Naive thymus-derived CD8-positive, alpha-beta T cell (primary cell): ENCODE measurements at regions not wholly inside any gene's neighbourhood (a gene's known extent, or its start where the extent isn't known, plus 50 kb on each side); places are given as distances from the start of the nearest gene placed in this dataset.
A peak's percentile ranks its signal among the peaks of the same experiment; 100 is the strongest.

ENCODE experiments used
- ATAC-seq, 2 donors: fragments of 150-1000 bp; cut with Tn5 transposase in 1 of 2; sonication (Bioruptor Pico), chemical (Tn5 transposase) in 1 of 2; 1 replicate in 1 of 2; 2 replicates in 1 of 2; pipeline ENCODE4 v1.10.0; 2021; ENCODE audit warnings: mild to moderate bottlenecking in 2 of 2, moderate library complexity in 2 of 2
- POLR2A ChIA-PET: fragments of 350-600 bp; sonication (Branson Sonifier 250); formaldehyde crosslinking; loops from one replicate; lab custom pipeline; 2021; ENCODE audit warnings: antibody characterized with exemption; lab: Charles Lee
- DNase-seq, 10 donors: peaks; one replicate each; pipeline versions ENCODE4 v3.0.0 to v3.0.0-alpha.2; 2020 to 2022
- H3K27ac Mint-ChIP-seq, 10 donors: one replicate each; pipeline ENCODE4 v1.8.0; 2020 to 2022; ENCODE audit warnings: mild to moderate bottlenecking in 10 of 10, mixed read lengths in 10 of 10, moderate library complexity in 4 of 10, inconsistent platforms in 1 of 10
- H3K27me3 Mint-ChIP-seq, 5 donors: one replicate each; pipeline ENCODE4 v1.8.0; 2021 to 2022; ENCODE audit warnings: mixed read lengths in 5 of 5
- H3K36me3 Mint-ChIP-seq, 3 donors: one replicate each; pipeline ENCODE4 v1.8.0; 2020 to 2022; ENCODE audit warnings: mixed read lengths in 3 of 3, mild to moderate bottlenecking in 2 of 3, inconsistent platforms in 1 of 3
- H3K4me1 Mint-ChIP-seq, 4 donors: one replicate each; pipeline ENCODE4 v1.8.0; 2021 to 2022; ENCODE audit warnings: mixed read lengths in 4 of 4
- H3K4me3 Mint-ChIP-seq, 10 donors: one replicate each; pipeline ENCODE4 v1.8.0; 2020 to 2022; ENCODE audit warnings: mild to moderate bottlenecking in 10 of 10, mixed read lengths in 10 of 10, moderate library complexity in 6 of 10, inconsistent platforms in 1 of 10
- H3K9me3 Mint-ChIP-seq, 9 donors: one replicate each; pipeline ENCODE4 v1.8.0; 2020 to 2022; ENCODE audit warnings: mixed read lengths in 9 of 9, mild to moderate bottlenecking in 3 of 9, inconsistent platforms in 1 of 9, moderate library complexity in 1 of 9

DNA sequence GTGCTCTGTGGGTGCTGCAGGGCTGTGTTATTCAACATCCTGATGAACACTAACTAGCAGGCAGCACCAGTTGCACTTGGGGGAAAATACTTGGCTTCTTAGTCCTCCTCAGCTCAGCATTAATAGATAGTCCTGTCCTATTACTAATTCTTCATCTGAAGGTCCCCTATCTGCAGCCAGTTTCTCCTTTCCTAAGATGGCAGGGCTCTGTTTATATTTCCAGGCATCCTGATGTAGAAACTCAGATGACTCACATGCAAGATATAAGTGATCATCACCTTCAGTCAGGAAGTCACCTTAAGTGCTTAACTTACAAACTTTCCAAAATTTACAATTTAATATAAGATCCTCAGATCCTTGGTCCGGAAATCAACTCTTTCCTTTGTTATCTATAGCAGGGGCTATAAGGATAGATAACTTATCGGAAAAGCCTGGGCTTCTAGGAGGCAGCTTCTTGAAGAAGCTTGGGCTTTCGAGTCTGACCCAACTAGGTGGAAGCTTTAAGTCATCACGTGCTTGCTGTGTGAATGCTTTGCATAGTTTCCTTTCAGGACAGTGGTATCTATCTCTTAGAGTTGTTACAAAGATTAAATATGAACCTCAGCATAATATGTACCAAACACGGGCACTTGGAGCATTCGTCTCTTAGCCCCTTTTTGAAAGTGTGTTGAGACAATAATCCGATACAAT is 181.0 kb upstream of the GRIP1 start:
- ATAC-seq, result no peak
- peaks cover 0 to 18% (median 0%) of the 10 kb centered on the region in 5 donors for H3K27me3 Mint-ChIP-seq
- peak in 1 of 10 donors; percentile 2 for DNase-seq
- no peak overlapping the region for H3K4me3 Mint-ChIP-seq
- peak overlapping the region in 3 of 10 donors; percentile 16 to 37 (median 21) for H3K27ac Mint-ChIP-seq
- peaks cover 0 to 3% (median 0%) of the 10 kb centered on the region in 3 donors for H3K36me3 Mint-ChIP-seq
- peaks cover 0 to 1% (median 0%) of the 10 kb centered on the region in 9 donors for H3K9me3 Mint-ChIP-seq
- POLR2A ChIA-PET, result interaction anchor here (0.8 kb wide), 1 partner anchor 171 kb away, joined by 3 read pairs; no protein-coding TSS in a partner anchor
- H3K4me1 Mint-ChIP-seq, result peaks cover 6 to 29% (median 20%) of the 10 kb centered on the region in 4 donors

DNA sequence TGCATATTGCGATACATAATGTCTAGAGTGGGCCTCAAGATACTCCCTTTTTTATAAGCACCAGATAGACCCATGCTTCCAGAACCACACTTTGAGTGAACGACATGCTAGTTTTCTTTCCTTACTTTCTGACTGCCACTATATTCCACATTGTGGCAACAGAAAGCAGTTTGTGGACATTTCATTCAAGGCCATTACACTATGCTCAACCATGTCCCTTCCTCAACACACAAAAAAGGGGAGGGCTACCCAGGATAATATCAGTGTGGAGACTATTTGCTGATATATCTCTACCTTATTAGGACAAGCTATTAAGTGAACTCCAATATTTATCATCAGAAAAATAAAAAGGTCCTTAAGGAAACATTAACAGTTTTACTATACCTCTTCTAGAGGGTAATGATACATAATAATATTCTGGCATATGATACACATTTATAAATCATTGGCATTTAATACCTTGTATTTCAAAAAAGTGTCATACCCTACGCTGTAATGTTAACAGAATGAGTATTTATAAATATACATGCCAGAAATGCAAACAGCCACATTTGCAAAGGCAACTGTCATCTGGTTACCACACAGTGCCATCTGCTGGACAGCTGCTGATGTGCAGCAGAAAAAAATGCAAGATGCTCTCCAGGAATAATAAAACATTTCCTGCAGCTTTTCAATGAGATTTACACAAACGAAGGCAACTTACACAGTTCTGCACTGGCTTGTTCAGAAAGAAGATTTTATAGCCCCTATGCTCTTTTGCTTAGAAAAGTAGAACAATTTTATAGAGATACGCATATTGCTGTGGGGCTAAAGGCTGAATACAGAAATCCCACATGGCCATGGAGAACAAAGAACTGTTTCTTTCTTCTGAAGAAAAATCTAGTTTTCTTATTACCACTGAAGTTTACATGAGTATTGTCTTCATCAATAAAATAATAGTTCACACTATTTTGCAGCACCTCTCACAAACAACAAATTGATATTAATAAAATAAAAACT is 182.2 kb upstream of the GRIP1 start:
- POLR2A ChIA-PET, result interaction anchor here (0.5 to 0.6 kb wide), 2 partner anchors 172 to 495 kb away, joined by 3 to 6 read pairs; no protein-coding TSS in a partner anchor
- H3K27ac Mint-ChIP-seq, result no peak overlapping the region
- H3K4me1 Mint-ChIP-seq, result peaks cover 6 to 29% (median 20%) of the 10 kb centered on the region in 4 donors
- H3K9me3 Mint-ChIP-seq, result peaks cover 0 to 1% (median 0%) of the 10 kb centered on the region in 9 donors
- ATAC-seq (peak; percentile 45 to 47), DNase-seq (peak; percentile 33 to 82 (median 66))
- H3K27me3 Mint-ChIP-seq, result peaks cover 2 to 26% (median 6%) of the 10 kb centered on the region in 5 donors
- no peaks in the 10 kb centered on the region for H3K36me3 Mint-ChIP-seq
- H3K4me3 Mint-ChIP-seq, result no peak overlapping the region

DNA sequence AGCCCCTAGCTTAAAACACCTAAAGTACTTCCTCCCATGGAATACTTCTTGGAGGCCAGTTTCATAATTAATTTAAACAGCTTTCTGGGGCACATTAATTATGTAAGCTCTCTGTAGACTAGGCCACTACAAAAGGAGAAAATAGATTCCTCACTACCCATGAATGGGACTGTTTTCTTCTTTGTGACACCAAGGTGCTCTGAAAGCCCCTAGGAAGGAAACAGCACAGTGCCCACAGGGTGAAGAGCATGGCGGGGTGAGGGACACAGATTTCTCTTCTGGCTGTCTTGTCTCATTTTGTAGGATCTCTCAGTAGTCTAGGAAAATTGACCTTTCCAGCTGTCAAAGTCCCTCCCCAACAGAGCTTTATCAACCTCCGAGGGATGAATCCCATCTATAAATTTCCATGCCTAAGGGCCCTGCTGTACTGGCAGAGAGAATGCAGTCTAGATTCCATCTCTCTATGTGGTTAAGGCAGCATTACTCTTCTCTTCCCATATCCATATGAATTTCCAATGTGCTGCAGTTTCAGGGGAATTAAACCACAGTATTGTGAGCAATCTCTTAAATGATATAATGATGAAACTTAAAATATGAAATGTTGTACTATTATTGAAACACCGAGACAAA is 183.6 kb upstream of the GRIP1 start:
- DNase-seq (no peak), ATAC-seq (no peak)
- peaks cover 5 to 28% (median 18%) of the 10 kb centered on the region in 4 donors for H3K4me1 Mint-ChIP-seq
- peaks cover 2 to 27% (median 6%) of the 10 kb centered on the region in 5 donors for H3K27me3 Mint-ChIP-seq
- H3K9me3 Mint-ChIP-seq, result peaks cover 0 to 1% (median 0%) of the 10 kb centered on the region in 9 donors
- H3K36me3 Mint-ChIP-seq, result no peaks in the 10 kb centered on the region
- H3K27ac Mint-ChIP-seq, result no peak overlapping the region
- H3K4me3 Mint-ChIP-seq, result no peak overlapping the region
- POLR2A ChIA-PET, result no interaction called here

- Mint-ChIP-seq H3K27me3 (peaks cover 2 to 27% (median 6%) of the 10 kb centered on the region in 5 donors), H3K4me1 (peaks cover 2 to 23% (median 13%) of the 10 kb centered on the region in 4 donors), H3K4me3 (no peak overlapping the region), H3K9me3 (peaks cover 0 to 1% (median 0%) of the 10 kb centered on the region in 9 donors), H3K27ac (no peak overlapping the region), H3K36me3 (no peaks in the 10 kb centered on the region)
- ATAC-seq, result no peak
- POLR2A ChIA-PET, result no interaction called here
- no peak for DNase-seq
These were observed 184.4 kb upstream of the GRIP1 start for GRCh38 chr12:66863276-66863675.

GRCh38 chr12:66877925-66878324 is 199.0 kb upstream of the GRIP1 start:
- no peak for DNase-seq
- Mint-ChIP-seq H3K4me3 (no peak overlapping the region), H3K27me3 (peaks cover 5 to 23% (median 8%) of the 10 kb centered on the region in 5 donors), H3K36me3 (no peaks in the 10 kb centered on the region), H3K4me1 (peaks cover 0 to 6% (median 3%) of the 10 kb centered on the region in 4 donors), H3K9me3 (no peaks in the 10 kb centered on the region), H3K27ac (no peak overlapping the region)
- POLR2A ChIA-PET, result no interaction called here
- ATAC-seq, result no peak

- Mint-ChIP-seq H3K9me3 (no peaks in the 10 kb centered on the region), H3K27me3 (peaks cover 5 to 29% (median 11%) of the 10 kb centered on the region in 5 donors), H3K27ac (no peak overlapping the region), H3K4me3 (no peak overlapping the region), H3K4me1 (peaks cover 0 to 6% (median 3%) of the 10 kb centered on the region in 4 donors), H3K36me3 (no peaks in the 10 kb centered on the region)
- POLR2A ChIA-PET, result no interaction called here
- no peak for DNase-seq
- no peak for ATAC-seq
These were observed 200.5 kb upstream of the GRIP1 start for GRCh38 chr12:66879409-66879808.

- H3K27ac Mint-ChIP-seq, result no peak overlapping the region
- no peak overlapping the region for H3K4me3 Mint-ChIP-seq
- ATAC-seq (no peak), DNase-seq (no peak)
- H3K27me3 Mint-ChIP-seq, result peaks cover 5 to 29% (median 11%) of the 10 kb centered on the region in 5 donors
- H3K4me1 Mint-ChIP-seq, result peaks cover 0 to 2% (median 0%) of the 10 kb centered on the region in 4 donors
- H3K9me3 Mint-ChIP-seq, result no peaks in the 10 kb centered on the region
- POLR2A ChIA-PET, result interaction anchor here (0.7 kb wide), 1 partner anchor 342 kb away, joined by 3 read pairs; no protein-coding TSS in a partner anchor
- no peaks in the 10 kb centered on the region for H3K36me3 Mint-ChIP-seq
These were observed 202.5 kb upstream of the GRIP1 start for GRCh38 chr12:66881386-66881785.

- POLR2A ChIA-PET, result no interaction called here
These were observed 205.2 kb upstream of the GRIP1 start for GRCh38 chr12:66884091-66884490.

DNA sequence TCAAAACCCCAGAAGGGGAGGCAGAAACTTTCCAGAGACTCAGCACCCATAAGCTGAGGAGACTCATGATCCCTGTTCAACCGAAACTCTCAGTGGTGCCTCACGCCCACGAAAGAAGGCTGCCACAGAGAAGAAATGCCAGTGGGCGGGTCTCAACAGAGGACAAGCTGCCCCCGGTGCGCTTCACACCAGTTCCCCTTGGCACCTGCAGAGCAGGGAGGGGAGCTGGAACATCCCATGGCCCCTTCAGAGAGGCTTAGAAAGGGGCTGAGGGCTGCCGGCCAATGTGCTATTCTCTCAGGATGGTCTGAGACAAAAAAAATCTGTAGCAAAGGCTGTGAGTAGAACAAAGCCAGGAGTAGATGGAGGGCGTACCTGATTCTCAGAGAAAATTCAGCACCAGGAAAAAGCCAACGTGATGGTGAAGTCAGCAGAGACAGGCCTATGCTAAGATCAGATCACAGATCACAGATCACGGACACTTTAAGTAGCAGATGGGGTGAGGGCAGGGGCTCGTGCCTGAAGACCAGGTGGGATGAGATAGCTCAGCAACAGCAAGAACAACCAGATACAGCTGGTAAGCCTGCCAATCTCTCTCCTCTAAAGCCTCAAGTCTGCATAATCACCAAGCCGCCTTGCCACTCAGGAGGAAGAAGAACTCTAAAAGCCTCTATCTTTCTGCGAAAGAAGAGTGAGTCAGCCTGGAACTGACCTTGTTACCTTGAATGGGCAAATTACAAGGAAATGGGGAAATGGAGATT is 206.4 kb upstream of the GRIP1 start:
- peaks cover 0 to 11% (median 7%) of the 10 kb centered on the region in 5 donors for H3K27me3 Mint-ChIP-seq
- H3K27ac Mint-ChIP-seq, result no peak overlapping the region
- ATAC-seq, result no peak
- H3K36me3 Mint-ChIP-seq, result no peaks in the 10 kb centered on the region
- no peaks in the 10 kb centered on the region for H3K9me3 Mint-ChIP-seq
- no peak overlapping the region for H3K4me3 Mint-ChIP-seq
- POLR2A ChIA-PET, result interaction anchor here (0.6 kb wide), 1 partner anchor 108 kb away, joined by 3 read pairs; no protein-coding TSS in a partner anchor
- H3K4me1 Mint-ChIP-seq, result no peaks in the 10 kb centered on the region
- no peak for DNase-seq

More at GRCh38 chr12:66884091-66884490, 205.2 kb upstream of the GRIP1 start:
- DNase-seq (no peak), ATAC-seq (no peak)
- H3K36me3 Mint-ChIP-seq, result no peaks in the 10 kb centered on the region
- H3K4me1 Mint-ChIP-seq, result no peaks in the 10 kb centered on the region
- H3K4me3 Mint-ChIP-seq, result no peak overlapping the region
- no peak overlapping the region for H3K27ac Mint-ChIP-seq
- peaks cover 0 to 20% (median 11%) of the 10 kb centered on the region in 5 donors for H3K27me3 Mint-ChIP-seq
- no peaks in the 10 kb centered on the region for H3K9me3 Mint-ChIP-seq

DNA sequence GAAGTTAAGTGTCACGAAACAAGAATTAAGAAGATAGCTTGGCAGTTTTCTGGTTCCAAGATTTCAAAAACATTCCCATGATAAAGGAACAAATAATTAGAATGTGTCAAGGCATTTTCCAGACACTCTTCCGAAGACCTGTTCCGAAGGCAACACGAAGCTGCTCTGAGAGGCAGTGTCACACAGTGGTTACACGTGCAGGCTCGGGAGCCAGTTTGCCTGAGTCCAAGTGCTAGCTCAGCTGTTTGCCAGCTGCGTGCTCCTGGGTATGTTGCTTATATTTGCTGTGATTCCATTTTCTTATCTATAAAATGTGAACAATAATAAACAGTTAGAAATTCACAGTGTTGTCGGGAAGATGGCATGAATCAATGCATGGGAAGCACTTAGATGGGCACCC is 217.9 kb upstream of the GRIP1 start:
- H3K9me3 Mint-ChIP-seq, result peaks cover 0 to 9% (median 0%) of the 10 kb centered on the region in 9 donors
- DNase-seq (no peak), ATAC-seq (no peak)
- H3K27me3 Mint-ChIP-seq, result peaks cover 0 to 10% (median 0%) of the 10 kb centered on the region in 5 donors
- POLR2A ChIA-PET, result no interaction called here
- peaks cover 23 to 31% (median 29%) of the 10 kb centered on the region in 4 donors for H3K4me1 Mint-ChIP-seq
- H3K4me3 Mint-ChIP-seq, result no peak overlapping the region
- H3K36me3 Mint-ChIP-seq, result peaks cover 0 to 6% (median 2%) of the 10 kb centered on the region in 3 donors
- H3K27ac Mint-ChIP-seq, result no peak overlapping the region

DNA sequence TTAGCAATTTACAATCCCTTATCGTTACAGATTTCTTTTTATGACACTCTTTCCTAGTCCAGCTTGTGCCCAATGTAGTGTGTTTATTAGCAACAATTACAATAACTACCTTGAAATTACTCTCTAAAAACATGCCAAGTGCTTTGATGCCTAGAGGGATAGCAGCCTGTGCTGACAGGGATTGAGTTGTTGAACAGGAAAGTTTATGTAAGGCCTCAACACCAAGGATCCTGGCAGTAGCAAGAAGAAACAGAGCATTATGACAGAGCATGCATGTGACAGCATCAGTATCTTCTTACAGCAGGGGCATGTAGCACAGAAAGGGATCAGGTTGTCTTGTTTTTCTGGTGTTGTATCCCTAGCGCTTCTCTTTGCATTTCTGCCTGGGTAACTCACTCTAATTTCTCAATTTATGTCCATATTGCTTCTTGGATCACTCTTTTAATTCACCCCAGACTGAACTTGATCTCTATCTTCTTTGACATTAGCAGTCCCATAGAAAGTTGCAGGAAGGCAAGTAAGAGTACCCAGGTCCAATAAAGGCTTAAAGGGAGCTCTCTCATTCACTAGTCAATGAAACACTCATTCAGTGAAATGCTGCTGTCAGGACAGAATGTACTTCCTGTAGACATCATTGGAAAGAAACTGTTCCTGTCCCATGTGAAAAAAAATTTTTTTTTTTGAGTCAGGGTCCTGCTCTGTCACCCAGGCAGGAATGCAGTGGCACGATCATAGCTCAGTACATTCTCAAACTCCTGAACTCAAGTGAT is 220.0 kb upstream of the GRIP1 start:
- Mint-ChIP-seq H3K27me3 (peaks cover 0 to 7% (median 0%) of the 10 kb centered on the region in 5 donors), H3K4me1 (peaks cover 23 to 36% (median 33%) of the 10 kb centered on the region in 4 donors), H3K27ac (peak overlapping the region in 1 of 10 donors; percentile 75), H3K4me3 (no peak overlapping the region), H3K36me3 (peaks cover 0 to 4% (median 1%) of the 10 kb centered on the region in 3 donors), H3K9me3 (peaks cover 0 to 9% (median 0%) of the 10 kb centered on the region in 9 donors)
- no peak for ATAC-seq
- POLR2A ChIA-PET, result interaction anchor here (1.3 kb wide), 1 partner anchor 11 kb away, joined by 3 read pairs; no protein-coding TSS in a partner anchor
- no peak for DNase-seq
